GM18873 (cell line): ENCODE measurements at regions not wholly inside any gene's neighbourhood (a gene's known extent, or its start where the extent isn't known, plus 50 kb on each side); places are given as distances from the start of the nearest gene placed in this dataset.
"Not testable (repeated sequence)": the region's sequence is repeated elsewhere in the genome, so short reads cannot be mapped to it uniquely, and the experiment has no call there.

ENCODE experiments used
- ATAC-seq: cut with Tn5 transposase; IDR thresholded peaks from one replicate; pipeline ENCODE4 v1.9.1; 2021; ENCODE audit warnings: mild to moderate bottlenecking, moderate library complexity, moderate number of reproducible peaks; ENCODE audit not compliant: unreplicated experiment, low FRiP score

- ATAC-seq: not testable (repeated sequence)
These were observed 222.3 kb upstream of the PLGLB2 start for GRCh38 chr2:87525497-87525991.

- not testable (repeated sequence) for ATAC-seq
These were observed 221.6 kb upstream of the PLGLB2 start for GRCh38 chr2:87526258-87526657.

GRCh38 chr2:87531968-87532715 lies 215.7 kb upstream of the PLGLB2 start:
- not testable (repeated sequence) for ATAC-seq

GRCh38 chr2:87533390-87534272 lies 214.3 kb upstream of the PLGLB2 start:
- ATAC-seq: not testable (repeated sequence)

GRCh38 chr2:87534273-87534889 lies 213.5 kb upstream of the PLGLB2 start:
- not testable (repeated sequence) for ATAC-seq

- ATAC-seq: not testable (repeated sequence)
These were observed 211.5 kb upstream of the PLGLB2 start for GRCh38 chr2:87536427-87536826.

GRCh38 chr2:87537251-87537671 lies 210.6 kb upstream of the PLGLB2 start:
- ATAC-seq: not testable (repeated sequence)

GRCh38 chr2:87538268-87538667 lies 209.6 kb upstream of the PLGLB2 start:
- not testable (repeated sequence) for ATAC-seq

GRCh38 chr2:87539151-87539943 lies 208.5 kb upstream of the PLGLB2 start:
- not testable (repeated sequence) for ATAC-seq

GRCh38 chr2:87540242-87540641 lies 207.6 kb upstream of the PLGLB2 start:
- not testable (repeated sequence) for ATAC-seq

- not testable (repeated sequence) for ATAC-seq
These were observed 205.2 kb upstream of the PLGLB2 start for GRCh38 chr2:87542599-87543174.

- not testable (repeated sequence) for ATAC-seq
These were observed 204.1 kb upstream of the PLGLB2 start for GRCh38 chr2:87543797-87544196.

GRCh38 chr2:87547106-87547505 lies 200.8 kb upstream of the PLGLB2 start:
- ATAC-seq: not testable (repeated sequence)

- not testable (repeated sequence) for ATAC-seq
These were observed 199.9 kb upstream of the PLGLB2 start for GRCh38 chr2:87547966-87548365.

- not testable (repeated sequence) for ATAC-seq
These were observed 199.0 kb upstream of the PLGLB2 start for GRCh38 chr2:87548681-87549536.

- ATAC-seq: not testable (repeated sequence)
These were observed 198.2 kb upstream of the PLGLB2 start for GRCh38 chr2:87549561-87550202.

GRCh38 chr2:87554678-87555077 lies 193.2 kb upstream of the PLGLB2 start:
- ATAC-seq: not testable (repeated sequence)

GRCh38 chr2:87555082-87555481 lies 192.8 kb upstream of the PLGLB2 start:
- not testable (repeated sequence) for ATAC-seq
